Psoas muscle (tissue), 7 donors: ENCODE measurements at regions not wholly inside any gene's neighbourhood (a gene's known extent, or its start where the extent isn't known, plus 50 kb on each side); places are given as distances from the start of the nearest gene placed in this dataset.
"Not testable (repeated sequence)": the region's sequence is repeated elsewhere in the genome, so short reads cannot be mapped to it uniquely, and the experiment has no call there.

Experiments
- ATAC-seq, 4 donors: fragments of 200-7000 bp; cut with Tn5 transposase; one replicate each; pipeline ENCODE4 v1.9.1; 2020; ENCODE audit warnings: moderate library complexity in 3 of 4, mild to moderate bottlenecking in 2 of 4
- DNase-seq, 2 donors: peaks; one replicate each; pipeline ENCODE4 v3.0.0-alpha.2; 2020
- H3K27ac ChIP-seq: fragments of 200-600 bp; one replicate; pipeline ENCODE4 v1.8.0; 2022
- H3K27me3 ChIP-seq, 3 donors: fragments of 200-600 bp in 1 of 3; one replicate each; pipeline versions ENCODE4 v1.6.1 to v1.8.0; 2013 to 2022; ENCODE audit warnings: low read length in 2 of 3, mild to moderate bottlenecking in 2 of 3, moderate library complexity in 1 of 3; ENCODE audit not compliant: insufficient read depth in 3 of 3
- H3K36me3 ChIP-seq, 2 donors: fragments of 200-600 bp in 1 of 2; one replicate each; pipeline versions ENCODE4 v1.6.1 to v1.8.0; 2013 to 2022; ENCODE audit warnings: low read depth in 1 of 2, mild to moderate bottlenecking in 1 of 2, moderate library complexity in 1 of 2; ENCODE audit not compliant: insufficient read depth in 1 of 2
- H3K4me1 ChIP-seq: fragments of 200-600 bp; one replicate; pipeline ENCODE4 v1.8.0; 2022
- H3K4me3 ChIP-seq: fragments of 200-600 bp; one replicate; pipeline ENCODE4 v1.8.0; 2022; ENCODE audit warnings: mild to moderate bottlenecking
- H3K9me3 ChIP-seq: fragments of 200-600 bp; one replicate; pipeline ENCODE4 v1.8.0; 2022
- CTCF ChIP-seq: fragments of 200-600 bp; IDR thresholded peaks from one replicate; pipeline ENCODE4 v1.8.0; 2022; ENCODE audit warnings: antibody characterized with exemption
- WGBS, 3 donors: extraction: QIAGEN DNeasy Blood & Tissue Kit; methylation state at CpG; one replicate each; pipeline versions ENCODE4 v1.1.6 to v1.1.7; 2013; 5-methylcytosine and 5-hydroxymethylcytosine counted together
- intact Hi-C, 2 donors: fragments of 100-400 bp; cut with DNase I; formaldehyde crosslinking; loops; one replicate each; pipeline versions ENCODE4 v1.11.0 to v1.14.2; 2022
- donor health status: healthy with polysubstance abuse.
- donor health status: DM: no; HTN: no; CAD: no; lungs with moderate emphysema.
- donor health status: Bipolar disorder and iron deficiency.
- donor health status: healthy.
- donor health status: DM: yes; HTN: yes; CAD: no.
- donor health status: DM: no; HTN: no; CAD: no.
- donor health status: DM: yes; HTN: yes; CAD: no.

- no peaks in the 10 kb centered on the region for H3K27me3 ChIP-seq
- ATAC-seq (no peak), DNase-seq (no peak)
- no peaks in the 10 kb centered on the region for H3K9me3 ChIP-seq
- intact Hi-C loops, result no loop called here
- no peak overlapping the region for H3K27ac ChIP-seq
- TF ChIP-seq CTCF, result no peak
- H3K36me3 ChIP-seq, result no peaks in the 10 kb centered on the region
- no peaks in the 10 kb centered on the region for H3K4me1 ChIP-seq
- H3K4me3 ChIP-seq, result no peak overlapping the region
- WGBS, 3 donors, result 53 to 55% (median 54%) methylated on average over 6 of the region's 6 CpGs
Observed at GRCh38 chr9:31745468-31745867, 639.0 kb upstream of the ACO1 start.

DNA sequence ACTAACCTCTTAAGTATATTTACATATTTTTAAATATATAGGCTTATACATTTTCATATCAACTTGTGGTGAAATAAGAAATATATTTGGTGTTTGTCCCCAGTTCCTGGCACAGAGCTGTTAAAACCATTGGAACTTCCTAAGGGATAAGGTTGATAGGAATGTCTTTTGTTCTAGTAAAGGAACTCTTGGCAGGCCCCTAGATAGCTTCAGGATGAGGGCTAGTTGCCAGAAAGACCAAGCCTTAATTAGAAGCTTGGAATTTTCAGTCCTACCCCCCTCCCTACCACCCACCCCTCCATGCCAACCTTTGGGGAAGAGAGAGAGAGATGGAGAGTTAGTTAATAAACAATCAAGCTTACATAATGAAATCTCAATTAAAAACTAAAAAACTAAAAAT lies 638.6 kb upstream of the ACO1 start:
- Histone ChIP-seq H3K36me3 (no peaks in the 10 kb centered on the region), H3K4me1 (no peaks in the 10 kb centered on the region), H3K27me3 (no peaks in the 10 kb centered on the region), H3K4me3 (no peak overlapping the region), H3K27ac (no peak overlapping the region), H3K9me3 (no peaks in the 10 kb centered on the region)
- DNase-seq, result no peak
- no peak for ATAC-seq
- intact Hi-C loops, result no loop called here
- TF ChIP-seq CTCF, result no peak

- no peak overlapping the region for H3K4me3 ChIP-seq
- no peaks in the 10 kb centered on the region for H3K27me3 ChIP-seq
- no peaks in the 10 kb centered on the region for H3K36me3 ChIP-seq
- DNase-seq (no peak), ATAC-seq (no peak)
- intact Hi-C loops, result no loop called here
- H3K9me3 ChIP-seq, result no peaks in the 10 kb centered on the region
- no peaks in the 10 kb centered on the region for H3K4me1 ChIP-seq
- H3K27ac ChIP-seq, result no peak overlapping the region
- no peak for TF ChIP-seq CTCF
Observed at GRCh38 chr9:31753756-31754155, 630.7 kb upstream of the ACO1 start.

DNA sequence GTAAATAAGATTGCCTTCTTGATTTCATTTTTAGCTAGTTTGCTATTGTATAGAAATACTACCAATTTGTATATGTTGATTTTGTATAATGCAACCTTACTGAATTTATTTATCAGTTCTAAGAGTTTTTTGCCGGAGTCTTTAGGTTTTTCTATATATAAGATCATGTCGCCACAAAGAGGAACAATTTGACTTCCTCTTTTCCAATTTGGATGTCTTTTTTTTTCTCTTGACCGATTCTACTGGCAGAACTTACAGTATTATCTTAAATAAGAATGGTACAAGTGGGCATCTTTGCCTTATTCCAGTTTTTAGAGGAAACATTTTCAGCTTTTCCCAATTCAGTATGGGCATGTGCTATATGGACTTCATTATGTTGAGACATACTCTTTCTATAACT lies 624.7 kb upstream of the ACO1 start:
- no peak overlapping the region for H3K4me3 ChIP-seq
- no peak for ATAC-seq
- no peak overlapping the region for H3K27ac ChIP-seq
- WGBS, 3 donors, result 75 to 85% (median 84%) methylated on average over 3 of the region's 3 CpGs
- no peak for DNase-seq
- TF ChIP-seq CTCF, result no peak
- H3K36me3 ChIP-seq, result no peaks in the 10 kb centered on the region
- H3K27me3 ChIP-seq, result no peaks in the 10 kb centered on the region
- intact Hi-C loops, result no loop called here
- no peaks in the 10 kb centered on the region for H3K4me1 ChIP-seq
- H3K9me3 ChIP-seq, result no peaks in the 10 kb centered on the region

- intact Hi-C loops, H3K27me3 ChIP-seq, H3K36me3 ChIP-seq, ATAC-seq, H3K4me1 ChIP-seq, H3K27ac ChIP-seq, DNase-seq, H3K9me3 ChIP-seq, H3K4me3 ChIP-seq: not testable (repeated sequence)
- 60 to 74% (median 72%) methylated on average over 3 of the region's 3 CpGs for WGBS, 3 donors
Observed at GRCh38 chr9:31774021-31774420, 610.4 kb upstream of the ACO1 start.
